SW 1271 (cell line): ENCODE measurements at regions not wholly inside any gene's neighbourhood (a gene's known extent, or its start where the extent isn't known, plus 50 kb on each side); places are given as distances from the start of the nearest gene placed in this dataset.

Experiments
- DNase-seq, 2 experiments: peaks; one replicate each; lab custom pipeline; 2025; lab: John Stamatoyannopoulos, UW

GRCh38 chr4:123747016-123747415 lies 350.4 kb downstream of the SPRY1 start:
- no peak for DNase-seq

- no peak for DNase-seq
Observed at GRCh38 chr4:123748806-123749205, 352.2 kb downstream of the SPRY1 start.

GRCh38 chr4:123749383-123749782 lies 352.8 kb downstream of the SPRY1 start:
- no peak for DNase-seq

GRCh38 chr4:123750044-123750443 lies 353.4 kb downstream of the SPRY1 start:
- DNase-seq: no peak

GRCh38 chr4:123755655-123756054 lies 359.1 kb downstream of the SPRY1 start:
- DNase-seq: no peak

- no peak for DNase-seq
Observed at GRCh38 chr4:123767806-123768205, 371.2 kb downstream of the SPRY1 start.

- no peak for DNase-seq
Observed at GRCh38 chr4:123770884-123771283, 374.3 kb downstream of the SPRY1 start.

GRCh38 chr4:123776267-123776666 lies 379.7 kb downstream of the SPRY1 start:
- DNase-seq: no peak

- DNase-seq: no peak
Observed at GRCh38 chr4:123777373-123777772, 380.8 kb downstream of the SPRY1 start.

- DNase-seq: no peak
Observed at GRCh38 chr4:123783151-123783790, 386.7 kb downstream of the SPRY1 start.

- DNase-seq: no peak
Observed at GRCh38 chr4:123783921-123784320, 387.3 kb downstream of the SPRY1 start.

- DNase-seq: no peak
Observed at GRCh38 chr4:123784626-123785025, 388.0 kb downstream of the SPRY1 start.

- no peak for DNase-seq
Observed at GRCh38 chr4:123785538-123785937, 388.9 kb downstream of the SPRY1 start.

GRCh38 chr4:123786163-123786915 lies 389.7 kb downstream of the SPRY1 start:
- no peak for DNase-seq

GRCh38 chr4:123786920-123787319 lies 390.3 kb downstream of the SPRY1 start:
- DNase-seq: no peak

- DNase-seq: no peak
Observed at GRCh38 chr4:123787512-123788080, 391.0 kb downstream of the SPRY1 start.

GRCh38 chr4:123788577-123788976 lies 392.0 kb downstream of the SPRY1 start:
- no peak for DNase-seq

- no peak for DNase-seq
Observed at GRCh38 chr4:123790681-123791080, 394.1 kb downstream of the SPRY1 start.

GRCh38 chr4:123802082-123802645 lies 405.6 kb downstream of the SPRY1 start:
- no peak for DNase-seq

GRCh38 chr4:123802933-123803332 lies 406.3 kb downstream of the SPRY1 start:
- no peak for DNase-seq

GRCh38 chr4:123804196-123804721 lies 407.7 kb downstream of the SPRY1 start:
- DNase-seq: no peak

GRCh38 chr4:123806056-123806455 lies 409.5 kb downstream of the SPRY1 start:
- no peak for DNase-seq

GRCh38 chr4:123807187-123807586 lies 410.6 kb downstream of the SPRY1 start:
- DNase-seq: no peak
